ENCODE measurements at regions not wholly inside any gene's neighbourhood (a gene's known extent, or its start where the extent isn't known, plus 50 kb on each side); places are given as distances from the start of the nearest gene placed in this dataset.

GRCh38 chr7:121002-121785 lies 71.2 kb upstream of the FAM20C start:
- H3K4me1 ChIP-seq (ENCODE audit: control insufficient read depth in 1 of 2, insufficient read depth in 2 of 2, low read depth in 1 of 2, low read length in 1 of 2), result no peaks in the 10 kb centered on the region; a peak in 1 of 4 replicates
- no peak overlapping the region for H2AFZ ChIP-seq (ENCODE audit: low read depth)
- no peak for TF ChIP-seq MAX (IDR thresholded peaks at IDR 0.05; ENCODE audit: low read depth)
- TF ChIP-seq RFX5 (IDR thresholded peaks at IDR 0.05; ENCODE audit: low read length), result no peak
- no peak for TF ChIP-seq RCOR1 (IDR thresholded peaks at IDR 0.05; ENCODE audit: low read length)
- no peak for TF ChIP-seq GATA2 (CRISPR knock-in tag; IDR thresholded peaks at IDR 0.05)
- TF ChIP-seq MEF2A (IDR thresholded peaks at IDR 0.05; ENCODE audit: borderline replicate concordance, low read depth), result no peak
- H3K36me3 ChIP-seq (replicated peaks in 1 of 2; ENCODE audit: control insufficient read depth in 1 of 2, insufficient read depth in 2 of 2, low read length in 1 of 2), result no peaks in the 10 kb centered on the region
- H4K20me1 ChIP-seq (ENCODE audit: insufficient read depth), result no peaks in the 10 kb centered on the region
- ChIA-PET CTCF (interaction anchor here (1.8 kb wide), 1 partner anchor 58 kb away, joined by 5 read pairs; no protein-coding TSS in a partner anchor), POLR2A (no interaction called here)
- no peaks in the 10 kb centered on the region for H3F3A ChIP-seq (replicated peaks; ENCODE audit: insufficient read depth)
- no peak for DNase-seq
- no peak overlapping the region for H3K9ac ChIP-seq
- H3K4me3 ChIP-seq (ENCODE audit: low read depth in 2 of 2, low read length in 1 of 2), result no peak overlapping the region
- H3K27ac ChIP-seq (ENCODE audit: low read depth in 2 of 2, low read length in 1 of 2), result no peak overlapping the region
- no peaks in the 10 kb centered on the region for H3K9me3 ChIP-seq
- no peaks in the 10 kb centered on the region for H3K79me2 ChIP-seq (ENCODE audit: insufficient read depth)
- H3K4me2 ChIP-seq, result no peak overlapping the region
- H3K27me3 ChIP-seq (ENCODE audit: insufficient read depth), result no peaks in the 10 kb centered on the region
- WGBS (ENCODE audit: low lambda C conversion rate), result 78% methylated on average over 18 of the region's 18 CpGs
- H3K9me2 ChIP-seq, result no peaks in the 10 kb centered on the region

- 77% methylated on average over 9 of the region's 10 CpGs for WGBS (ENCODE audit: low lambda C conversion rate)
- Histone ChIP-seq H3K9ac (no peak overlapping the region), H4K20me1 (ENCODE audit: insufficient read depth) (no peaks in the 10 kb centered on the region), H2AFZ (ENCODE audit: low read depth) (no peak overlapping the region), H3K27ac (ENCODE audit: low read depth in 2 of 2, low read length in 1 of 2) (no peak overlapping the region), H3K4me2 (no peak overlapping the region), H3F3A (replicated peaks; ENCODE audit: insufficient read depth) (no peaks in the 10 kb centered on the region), H3K79me2 (ENCODE audit: insufficient read depth) (no peaks in the 10 kb centered on the region), H3K27me3 (ENCODE audit: insufficient read depth) (no peaks in the 10 kb centered on the region), H3K4me1 (ENCODE audit: control insufficient read depth in 1 of 2, insufficient read depth in 2 of 2, low read depth in 1 of 2, low read length in 1 of 2) (no peaks in the 10 kb centered on the region; a peak in 1 of 4 replicates), H3K4me3 (ENCODE audit: low read depth in 2 of 2, low read length in 1 of 2) (no peak overlapping the region), H3K9me2 (no peaks in the 10 kb centered on the region), H3K9me3 (no peaks in the 10 kb centered on the region), H3K36me3 (replicated peaks in 1 of 2; ENCODE audit: control insufficient read depth in 1 of 2, insufficient read depth in 2 of 2, low read length in 1 of 2) (no peaks in the 10 kb centered on the region)
- POLR2A ChIA-PET, result no interaction called here
- TF ChIP-seq MXI1 (IDR thresholded peaks at IDR 0.05; ENCODE audit: low read depth, low read length), result no peak
- TF ChIP-seq USF2 (IDR thresholded peaks at IDR 0.05; ENCODE audit: borderline replicate concordance, low read depth, low read length), result no peak
- TF ChIP-seq FOXJ3 (CRISPR knock-in tag; IDR thresholded peaks at IDR 0.05), result no peak
- TF ChIP-seq GABPA (IDR thresholded peaks at IDR 0.05; ENCODE audit: low read depth), result no peak
- no peak for TF ChIP-seq NRF1 (IDR thresholded peaks at IDR 0.05; ENCODE audit: low read depth, low read length)
- no peak for TF ChIP-seq MEF2A (IDR thresholded peaks at IDR 0.05; ENCODE audit: borderline replicate concordance, low read depth)
- no peak for TF ChIP-seq SMC3 (IDR thresholded peaks at IDR 0.05; ENCODE audit: low read depth, low read length)
- CTCF ChIA-PET, result interaction anchor here (1.1 kb wide), 1 partner anchor 25 kb away, joined by 4 read pairs; no protein-coding TSS in a partner anchor
- no peak for DNase-seq
These were observed 69.1 kb upstream of the FAM20C start for GRCh38 chr7:123237-123636.
